ENCODE measurements at regions not wholly inside any gene's neighbourhood (a gene's known extent, or its start where the extent isn't known, plus 50 kb on each side); places are given as distances from the start of the nearest gene placed in this dataset.

GRCh38 chr3:10762611-10763247 is 53.3 kb upstream of the SLC6A11 start:
- DNase-seq (ENCODE audit: low read depth in 2 of 2) = no peak

- no peak for DNase-seq (ENCODE audit: low read depth in 2 of 2)
These were observed 52.8 kb upstream of the SLC6A11 start for GRCh38 chr3:10763248-10763620.

- no peak for DNase-seq (ENCODE audit: low read depth in 2 of 2)
These were observed 52.2 kb upstream of the SLC6A11 start for GRCh38 chr3:10763817-10764258.

- DNase-seq (ENCODE audit: low read depth in 2 of 2) = peak in 1 of 2 donors; percentile 16
These were observed 51.6 kb upstream of the SLC6A11 start for GRCh38 chr3:10764259-10765051.

GRCh38 chr3:10766049-10766705 is 49.9 kb upstream of the SLC6A11 start:
- DNase-seq (ENCODE audit: low read depth in 2 of 2) = no peak

All from lung microvascular endothelial cell (primary cell).